ENCODE measurements at regions not wholly inside any gene's neighbourhood (a gene's known extent, or its start where the extent isn't known, plus 50 kb on each side); places are given as distances from the start of the nearest gene placed in this dataset.
A peak's percentile ranks its signal among the peaks of the same experiment; 100 is the strongest.

DNA sequence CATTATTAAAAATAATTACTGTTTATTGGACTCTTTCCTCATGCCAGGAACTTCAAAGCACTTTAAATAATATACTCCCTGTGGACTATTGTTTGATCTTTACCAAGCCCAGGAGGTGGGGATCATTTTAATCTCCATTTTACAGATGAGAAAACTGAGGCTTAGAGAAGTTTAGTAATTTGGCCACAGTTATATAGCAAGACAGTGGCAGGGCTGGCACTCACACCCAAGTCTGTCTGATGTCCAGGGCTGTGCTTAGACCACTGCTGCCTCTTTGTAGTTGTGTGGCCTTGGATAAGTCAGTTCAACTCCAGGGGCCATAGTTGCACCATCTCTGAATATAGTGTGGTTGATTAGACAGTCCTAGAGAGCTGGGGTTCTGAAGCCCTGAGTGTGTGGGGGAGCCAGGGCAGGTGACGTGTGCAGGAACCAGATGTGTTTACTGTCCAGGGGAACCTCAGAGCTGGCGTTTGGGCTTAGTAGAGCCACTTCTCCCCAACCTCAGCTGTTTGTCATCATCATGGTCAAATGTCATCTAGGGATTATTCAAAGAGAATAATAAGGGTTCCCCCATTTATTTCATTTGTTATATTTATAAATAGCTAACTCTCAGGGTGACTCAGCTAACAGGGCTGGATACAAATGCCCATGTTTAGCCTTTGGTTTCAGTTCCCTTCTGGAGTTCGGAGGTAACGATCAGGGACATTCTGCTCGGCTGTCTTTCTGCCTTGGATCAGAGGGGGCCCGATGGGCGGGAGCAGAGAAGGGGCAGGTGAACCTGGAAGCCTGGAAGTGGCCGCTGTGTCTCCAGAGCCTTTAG, 68.0 kb downstream of the BOLA3 start:
- H2AFZ ChIP-seq (ENCODE audit: low read length): no peak overlapping the region
- no peak overlapping the region for H3K4me2 ChIP-seq (ENCODE audit: extremely low read depth, insufficient read depth, low read length)
- H3K9ac ChIP-seq (ENCODE audit: insufficient read depth, low read length): no peak overlapping the region
- H3K79me2 ChIP-seq (ENCODE audit: control insufficient read depth, insufficient read depth, low read length): no peaks in the 10 kb centered on the region
- H3K4me3 ChIP-seq (replicated peaks in 1 of 4; ENCODE audit: control extremely low read depth in 1 of 4, insufficient read depth in 1 of 4, low read depth in 3 of 4, low read length in 4 of 4): no peak overlapping the region
- H3K9me3 ChIP-seq (ENCODE audit: control insufficient read depth, insufficient read depth, low read depth, low read length): no peaks in the 10 kb centered on the region
- peaks cover 10% of the 10 kb centered on the region for H3K4me1 ChIP-seq (ENCODE audit: control insufficient read depth, extremely low read depth, insufficient read depth, low read length)
- H4K20me1 ChIP-seq (ENCODE audit: control insufficient read depth, extremely low read depth, insufficient read depth, low read length): no peaks in the 10 kb centered on the region
- H3K27ac ChIP-seq (ENCODE audit: insufficient read depth, low read length): no peak overlapping the region
- no peak for DNase-seq (ENCODE audit: low read depth in 2 of 2)
- H3K27me3 ChIP-seq (ENCODE audit: control insufficient read depth, insufficient read depth, low read length): no peaks in the 10 kb centered on the region
- TF ChIP-seq, protein P1, sequence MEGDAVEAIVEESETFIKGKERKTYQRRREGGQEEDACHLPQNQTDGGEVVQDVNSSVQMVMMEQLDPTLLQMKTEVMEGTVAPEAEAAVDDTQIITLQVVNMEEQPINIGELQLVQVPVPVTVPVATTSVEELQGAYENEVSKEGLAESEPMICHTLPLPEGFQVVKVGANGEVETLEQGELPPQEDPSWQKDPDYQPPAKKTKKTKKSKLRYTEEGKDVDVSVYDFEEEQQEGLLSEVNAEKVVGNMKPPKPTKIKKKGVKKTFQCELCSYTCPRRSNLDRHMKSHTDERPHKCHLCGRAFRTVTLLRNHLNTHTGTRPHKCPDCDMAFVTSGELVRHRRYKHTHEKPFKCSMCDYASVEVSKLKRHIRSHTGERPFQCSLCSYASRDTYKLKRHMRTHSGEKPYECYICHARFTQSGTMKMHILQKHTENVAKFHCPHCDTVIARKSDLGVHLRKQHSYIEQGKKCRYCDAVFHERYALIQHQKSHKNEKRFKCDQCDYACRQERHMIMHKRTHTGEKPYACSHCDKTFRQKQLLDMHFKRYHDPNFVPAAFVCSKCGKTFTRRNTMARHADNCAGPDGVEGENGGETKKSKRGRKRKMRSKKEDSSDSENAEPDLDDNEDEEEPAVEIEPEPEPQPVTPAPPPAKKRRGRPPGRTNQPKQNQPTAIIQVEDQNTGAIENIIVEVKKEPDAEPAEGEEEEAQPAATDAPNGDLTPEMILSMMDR (conservative IDR thresholded peaks at IDR 0.05 in 1 of 2, IDR thresholded peaks at IDR 0.05 in 1 of 2; ENCODE audit: low read depth in 1 of 2, low read length in 2 of 2): no peak
- TF ChIP-seq EZH2 (IDR thresholded peaks at IDR 0.05; ENCODE audit: low read length, missing control alignments): no peak
- no peaks in the 10 kb centered on the region for H3K36me3 ChIP-seq (ENCODE audit: control insufficient read depth, insufficient read depth, low read length)

DNA sequence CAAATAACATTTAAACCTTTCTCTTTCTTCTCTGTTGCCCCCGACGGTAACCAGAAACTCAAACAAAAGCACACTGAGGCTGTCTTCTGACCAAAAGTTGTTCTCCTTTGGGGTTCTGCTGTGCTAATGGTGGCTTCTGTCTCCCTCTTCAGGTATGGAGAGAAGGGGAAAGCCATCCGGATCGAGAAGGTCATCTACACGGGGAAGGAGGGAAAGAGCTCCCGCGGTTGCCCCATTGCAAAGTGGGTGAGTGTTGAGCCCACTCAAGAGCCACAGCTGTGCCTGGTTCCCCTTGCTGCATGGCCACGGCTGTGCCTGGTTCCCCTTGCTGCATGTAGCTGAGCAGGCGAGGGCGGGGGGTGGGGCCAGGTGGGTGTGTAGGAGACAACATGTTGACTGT, 67.4 kb downstream of the BOLA3 start:
- no peak overlapping the region for H3K4me3 ChIP-seq (replicated peaks in 1 of 4; ENCODE audit: control extremely low read depth in 1 of 4, insufficient read depth in 1 of 4, low read depth in 3 of 4, low read length in 4 of 4)
- H3K9ac ChIP-seq (ENCODE audit: insufficient read depth, low read length): no peak overlapping the region
- H3K4me1 ChIP-seq (ENCODE audit: control insufficient read depth, extremely low read depth, insufficient read depth, low read length): peaks cover 10% of the 10 kb centered on the region
- no peaks in the 10 kb centered on the region for H3K79me2 ChIP-seq (ENCODE audit: control insufficient read depth, insufficient read depth, low read length)
- peak in 1 of 2 donors; percentile 11 for DNase-seq (ENCODE audit: low read depth in 2 of 2)
- H3K27ac ChIP-seq (ENCODE audit: insufficient read depth, low read length): no peak overlapping the region
- no peaks in the 10 kb centered on the region for H3K9me3 ChIP-seq (ENCODE audit: control insufficient read depth, insufficient read depth, low read depth, low read length)
- H3K36me3 ChIP-seq (ENCODE audit: control insufficient read depth, insufficient read depth, low read length): no peaks in the 10 kb centered on the region
- no peaks in the 10 kb centered on the region for H4K20me1 ChIP-seq (ENCODE audit: control insufficient read depth, extremely low read depth, insufficient read depth, low read length)
- H2AFZ ChIP-seq (ENCODE audit: low read length): no peak overlapping the region
- no peaks in the 10 kb centered on the region for H3K27me3 ChIP-seq (ENCODE audit: control insufficient read depth, insufficient read depth, low read length)
- TF ChIP-seq, protein P1 (conservative IDR thresholded peaks at IDR 0.05 in 1 of 2, IDR thresholded peaks at IDR 0.05 in 1 of 2; ENCODE audit: low read depth in 1 of 2, low read length in 2 of 2): peak in 1 of 2 donors; percentile 20
- no peak for TF ChIP-seq EZH2 (IDR thresholded peaks at IDR 0.05; ENCODE audit: low read length, missing control alignments)
- no peak overlapping the region for H3K4me2 ChIP-seq (ENCODE audit: extremely low read depth, insufficient read depth, low read length)

DNA sequence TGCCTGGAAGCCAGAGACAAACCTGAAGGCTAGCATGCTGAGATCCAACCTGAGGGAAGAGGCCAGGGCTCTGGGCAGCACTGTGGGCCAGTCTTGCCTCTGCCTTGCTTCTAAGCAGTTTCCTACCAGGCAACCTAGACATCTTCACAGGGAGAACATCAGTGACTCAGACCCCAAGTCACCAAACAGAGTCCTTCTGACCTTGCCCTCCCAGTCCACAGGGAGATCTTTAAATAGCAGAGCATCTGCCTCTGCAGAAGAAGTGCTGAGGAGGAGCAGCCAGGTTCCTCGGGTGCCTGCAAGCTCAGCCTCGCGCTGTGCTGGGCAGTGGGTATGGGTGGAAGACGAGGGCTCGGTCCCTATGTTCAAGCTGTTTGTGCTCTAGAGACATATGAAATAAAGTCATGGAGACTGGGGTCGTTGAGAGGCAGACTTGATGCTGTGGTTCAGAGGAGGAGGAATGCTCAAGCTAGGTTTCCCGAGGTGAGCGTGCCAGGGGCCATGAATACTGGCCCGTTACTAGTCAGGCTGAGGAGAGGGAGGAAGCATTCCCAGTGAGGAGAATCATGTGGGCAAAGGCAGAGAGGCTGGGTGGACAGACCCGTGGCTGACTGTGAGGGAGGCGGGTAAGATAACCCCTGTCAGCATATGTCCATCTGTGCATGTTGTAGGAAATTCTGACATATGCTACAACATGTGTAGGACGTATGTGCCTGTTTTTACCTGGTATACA, 66.5 kb downstream of the BOLA3 start:
- H3K27ac ChIP-seq (ENCODE audit: insufficient read depth, low read length): no peak overlapping the region
- no peak overlapping the region for H3K4me3 ChIP-seq (replicated peaks in 1 of 4; ENCODE audit: control extremely low read depth in 1 of 4, insufficient read depth in 1 of 4, low read depth in 3 of 4, low read length in 4 of 4)
- H3K9me3 ChIP-seq (ENCODE audit: control insufficient read depth, insufficient read depth, low read depth, low read length): no peaks in the 10 kb centered on the region
- no peak overlapping the region for H3K9ac ChIP-seq (ENCODE audit: insufficient read depth, low read length)
- H3K4me2 ChIP-seq (ENCODE audit: extremely low read depth, insufficient read depth, low read length): peak overlapping the region; percentile 16
- H4K20me1 ChIP-seq (ENCODE audit: control insufficient read depth, extremely low read depth, insufficient read depth, low read length): no peaks in the 10 kb centered on the region
- H3K36me3 ChIP-seq (ENCODE audit: control insufficient read depth, insufficient read depth, low read length): no peaks in the 10 kb centered on the region
- peaks cover 10% of the 10 kb centered on the region for H3K4me1 ChIP-seq (ENCODE audit: control insufficient read depth, extremely low read depth, insufficient read depth, low read length)
- no peak overlapping the region for H2AFZ ChIP-seq (ENCODE audit: low read length)
- TF ChIP-seq, protein P1 (conservative IDR thresholded peaks at IDR 0.05 in 1 of 2, IDR thresholded peaks at IDR 0.05 in 1 of 2; ENCODE audit: low read depth in 1 of 2, low read length in 2 of 2): no peak
- TF ChIP-seq EZH2 (IDR thresholded peaks at IDR 0.05; ENCODE audit: low read length, missing control alignments): no peak
- no peaks in the 10 kb centered on the region for H3K79me2 ChIP-seq (ENCODE audit: control insufficient read depth, insufficient read depth, low read length)
- no peak for DNase-seq (ENCODE audit: low read depth in 2 of 2)
- no peaks in the 10 kb centered on the region for H3K27me3 ChIP-seq (ENCODE audit: control insufficient read depth, insufficient read depth, low read length)

Measured in fibroblast of lung (primary cell).